ENCODE measurements at regions not wholly inside any gene's neighbourhood (a gene's known extent, or its start where the extent isn't known, plus 50 kb on each side); places are given as distances from the start of the nearest gene placed in this dataset.

GRCh38 chr15:87317900-87318299 lies 938.6 kb downstream of the NTRK3 start:
- DNase-seq = no peak
- intact Hi-C loops (cut with DNase I) = no loop called here

- intact Hi-C loops (cut with DNase I) = no loop called here
- DNase-seq = no peak
Observed at GRCh38 chr15:87312221-87312620, 944.3 kb downstream of the NTRK3 start.

- no peak for DNase-seq
- intact Hi-C loops (cut with DNase I) = no loop called here
Observed at GRCh38 chr15:87300146-87300545, 956.4 kb downstream of the NTRK3 start.

- intact Hi-C loops (cut with DNase I) = no loop called here
- DNase-seq = no peak
Observed at GRCh38 chr15:87294854-87295253, 961.7 kb downstream of the NTRK3 start.

GRCh38 chr15:87293031-87293430 lies 963.5 kb downstream of the NTRK3 start:
- no peak for DNase-seq
- intact Hi-C loops (cut with DNase I) = no loop called here

- intact Hi-C loops (cut with DNase I) = no loop called here
Observed at GRCh38 chr15:87287156-87287555, 969.4 kb downstream of the NTRK3 start.

GRCh38 chr15:87269566-87269965 lies 987.0 kb downstream of the NTRK3 start:
- no peak for DNase-seq
- intact Hi-C loops (cut with DNase I) = no loop called here

More at GRCh38 chr15:87287156-87287555, 969.4 kb downstream of the NTRK3 start:
- DNase-seq = no peak

- intact Hi-C loops (cut with DNase I) = no loop called here
- DNase-seq = no peak
Observed at GRCh38 chr15:87268675-87269074, 987.9 kb downstream of the NTRK3 start.

GRCh38 chr15:87267798-87268197 lies 988.7 kb downstream of the NTRK3 start:
- DNase-seq = no peak
- intact Hi-C loops (cut with DNase I) = no loop called here

- DNase-seq = no peak
- intact Hi-C loops (cut with DNase I) = no loop called here
Observed at GRCh38 chr15:87263871-87264270, 992.7 kb downstream of the NTRK3 start.

- intact Hi-C loops (cut with DNase I) = no loop called here
- no peak for DNase-seq
Observed at GRCh38 chr15:87263296-87263695, 993.2 kb downstream of the NTRK3 start.

- DNase-seq = no peak
- intact Hi-C loops (cut with DNase I) = no loop called here
Observed at GRCh38 chr15:87245592-87245991, 1010.9 kb downstream of the NTRK3 start.

- intact Hi-C loops (cut with DNase I) = no loop called here
- DNase-seq = no peak
Observed at GRCh38 chr15:87243474-87243873, 1013.1 kb downstream of the NTRK3 start.

GRCh38 chr15:87239582-87240230 lies 1016.8 kb downstream of the NTRK3 start:
- DNase-seq = no peak

GRCh38 chr15:87238451-87239068 lies 1018.0 kb downstream of the NTRK3 start:
- intact Hi-C loops (cut with DNase I) = no loop called here

More at GRCh38 chr15:87239582-87240230, 1016.8 kb downstream of the NTRK3 start:
- intact Hi-C loops (cut with DNase I) = no loop called here

GRCh38 chr15:87228460-87228859 lies 1028.1 kb downstream of the NTRK3 start:
- intact Hi-C loops (cut with DNase I) = no loop called here
- DNase-seq = no peak

More at GRCh38 chr15:87238451-87239068, 1018.0 kb downstream of the NTRK3 start:
- no peak for DNase-seq

GRCh38 chr15:87227846-87228245 lies 1028.7 kb downstream of the NTRK3 start:
- intact Hi-C loops (cut with DNase I) = no loop called here
- DNase-seq = no peak

- DNase-seq = no peak
- intact Hi-C loops (cut with DNase I) = no loop called here
Observed at GRCh38 chr15:87225436-87225835, 1031.1 kb downstream of the NTRK3 start.

- no peak for DNase-seq
- intact Hi-C loops (cut with DNase I) = no loop called here
Observed at GRCh38 chr15:87224404-87224803, 1032.1 kb downstream of the NTRK3 start.

GRCh38 chr15:87219650-87220615 lies 1036.6 kb downstream of the NTRK3 start:
- DNase-seq = no peak
- intact Hi-C loops (cut with DNase I) = no loop called here

- intact Hi-C loops (cut with DNase I) = no loop called here
- no peak for DNase-seq
Observed at GRCh38 chr15:87215100-87215499, 1041.4 kb downstream of the NTRK3 start.
